IPS-18a (cell line): ENCODE measurements at regions not wholly inside any gene's neighbourhood (a gene's known extent, or its start where the extent isn't known, plus 50 kb on each side); places are given as distances from the start of the nearest gene placed in this dataset.

Experiments used
- H3K27ac ChIP-seq: one replicate; pipeline ENCODE4 v1.5.1; 2013; ENCODE audit warnings: low read length
- H3K27me3 ChIP-seq: one replicate; pipeline ENCODE4 v1.6.1; 2013; ENCODE audit warnings: mild to moderate bottlenecking, low read length; ENCODE audit not compliant: control insufficient read depth, insufficient read depth
- H3K36me3 ChIP-seq: one replicate; pipeline ENCODE4 v1.6.1; 2013; ENCODE audit warnings: low read depth, low read length; ENCODE audit not compliant: control insufficient read depth
- H3K4me1 ChIP-seq: one replicate; pipeline ENCODE4 v1.6.1; 2013; ENCODE audit warnings: low read depth, low read length; ENCODE audit not compliant: control insufficient read depth
- H3K4me3 ChIP-seq: one replicate; pipeline ENCODE4 v1.5.1; 2013; ENCODE audit warnings: low read length
- H3K9ac ChIP-seq: one replicate; pipeline ENCODE4 v1.6.1; 2013; ENCODE audit warnings: mild to moderate bottlenecking, low read length, moderate library complexity
- H3K9me3 ChIP-seq: one replicate; pipeline ENCODE4 v1.6.1; 2013; ENCODE audit warnings: low read depth, low read length; ENCODE audit not compliant: control insufficient read depth

DNA sequence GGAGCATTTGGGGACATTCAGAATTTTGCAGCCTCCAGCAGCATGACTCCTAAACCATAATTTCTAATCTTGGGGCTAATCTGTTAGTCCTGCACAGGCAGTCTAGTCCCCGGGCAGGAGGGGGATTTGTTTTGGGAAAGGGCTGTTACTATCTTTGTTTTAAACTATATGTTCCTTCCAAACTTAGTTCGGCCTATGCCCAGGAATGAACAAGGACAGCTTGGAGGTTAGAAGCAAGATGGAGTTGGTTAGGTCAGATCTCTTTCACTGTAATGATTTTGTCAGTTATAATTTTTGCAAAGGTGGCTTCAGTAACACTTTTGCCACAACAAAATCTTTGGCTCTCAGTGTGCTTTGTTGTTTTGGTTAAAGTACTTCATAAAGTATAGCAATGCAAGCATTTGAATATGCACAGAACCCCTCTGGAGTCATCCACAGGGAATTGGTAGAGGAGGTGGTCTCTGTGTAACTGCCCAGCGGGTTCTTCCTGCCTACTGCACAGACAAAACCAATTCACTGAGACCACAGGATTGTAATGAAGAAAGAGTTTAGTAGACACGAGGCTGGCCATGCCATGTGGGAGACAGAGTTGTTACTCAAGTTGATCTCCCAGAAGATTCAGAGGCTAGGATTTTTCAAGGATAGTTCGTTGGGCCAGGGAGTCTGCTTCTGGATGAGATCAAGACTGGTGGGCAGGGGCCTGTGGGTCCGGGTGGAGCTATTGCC lies 224.1 kb upstream of the MYLIP start:
- peaks cover 52% of the 10 kb centered on the region for H3K4me1 ChIP-seq
- no peaks in the 10 kb centered on the region for H3K27me3 ChIP-seq
- no peaks in the 10 kb centered on the region for H3K36me3 ChIP-seq
- H3K9ac ChIP-seq: no peak overlapping the region
- no peak overlapping the region for H3K4me3 ChIP-seq
- no peak overlapping the region for H3K27ac ChIP-seq
- no peaks in the 10 kb centered on the region for H3K9me3 ChIP-seq

- Histone ChIP-seq H3K27me3 (no peaks in the 10 kb centered on the region), H3K9ac (no peak overlapping the region), H3K4me1 (peaks cover 41% of the 10 kb centered on the region), H3K36me3 (no peaks in the 10 kb centered on the region), H3K27ac (no peak overlapping the region), H3K4me3 (no peak overlapping the region), H3K9me3 (no peaks in the 10 kb centered on the region)
Observed at GRCh38 chr6:15901141-15902115, 227.5 kb upstream of the MYLIP start.

GRCh38 chr6:15898693-15899092 lies 230.2 kb upstream of the MYLIP start:
- H3K4me1 ChIP-seq: peaks cover 39% of the 10 kb centered on the region
- H3K4me3 ChIP-seq: no peak overlapping the region
- no peaks in the 10 kb centered on the region for H3K36me3 ChIP-seq
- H3K9ac ChIP-seq: no peak overlapping the region
- H3K9me3 ChIP-seq: no peaks in the 10 kb centered on the region
- no peak overlapping the region for H3K27ac ChIP-seq
- no peaks in the 10 kb centered on the region for H3K27me3 ChIP-seq

DNA sequence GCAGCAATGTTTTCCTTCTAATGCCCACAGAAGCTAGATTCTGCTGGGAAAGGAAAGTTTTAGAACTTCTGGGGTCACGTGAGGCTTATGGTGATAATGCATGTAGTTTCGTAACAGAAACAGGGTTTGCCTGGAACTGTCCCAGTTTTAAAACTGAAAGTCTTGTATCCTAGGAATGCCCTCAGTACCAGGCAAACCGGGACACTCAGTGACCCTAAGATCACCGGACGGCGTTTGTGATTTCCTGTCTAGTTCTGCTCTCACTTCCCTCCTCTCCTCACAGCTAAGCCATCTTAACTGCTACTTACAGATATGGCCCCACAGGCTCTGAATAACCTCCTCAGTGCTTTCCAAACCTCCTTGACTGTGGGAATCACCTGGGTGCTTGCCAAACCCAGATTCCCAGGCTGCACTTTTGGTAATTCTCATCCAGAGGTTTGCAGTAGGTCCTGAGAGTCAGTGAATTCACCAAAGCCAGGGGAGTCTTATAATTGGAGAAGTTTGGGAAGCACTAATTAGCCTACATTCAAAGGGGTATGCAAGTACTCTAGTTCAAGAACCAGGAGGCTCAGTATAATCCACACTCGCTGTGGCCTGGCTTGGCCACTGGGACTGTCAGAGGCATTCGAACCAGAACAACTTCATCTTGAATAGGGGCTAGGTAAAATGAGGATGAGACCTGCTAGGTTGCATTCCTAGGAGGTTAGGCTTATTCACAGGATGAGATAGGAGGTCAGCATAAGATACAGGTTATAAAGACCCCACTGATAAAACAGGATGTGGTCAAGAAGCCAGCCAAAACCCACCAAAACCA lies 231.6 kb upstream of the MYLIP start:
- H3K27me3 ChIP-seq: no peaks in the 10 kb centered on the region
- H3K9ac ChIP-seq: no peak overlapping the region
- peaks cover 39% of the 10 kb centered on the region for H3K4me1 ChIP-seq
- no peaks in the 10 kb centered on the region for H3K9me3 ChIP-seq
- no peak overlapping the region for H3K27ac ChIP-seq
- H3K36me3 ChIP-seq: no peaks in the 10 kb centered on the region
- no peak overlapping the region for H3K4me3 ChIP-seq

DNA sequence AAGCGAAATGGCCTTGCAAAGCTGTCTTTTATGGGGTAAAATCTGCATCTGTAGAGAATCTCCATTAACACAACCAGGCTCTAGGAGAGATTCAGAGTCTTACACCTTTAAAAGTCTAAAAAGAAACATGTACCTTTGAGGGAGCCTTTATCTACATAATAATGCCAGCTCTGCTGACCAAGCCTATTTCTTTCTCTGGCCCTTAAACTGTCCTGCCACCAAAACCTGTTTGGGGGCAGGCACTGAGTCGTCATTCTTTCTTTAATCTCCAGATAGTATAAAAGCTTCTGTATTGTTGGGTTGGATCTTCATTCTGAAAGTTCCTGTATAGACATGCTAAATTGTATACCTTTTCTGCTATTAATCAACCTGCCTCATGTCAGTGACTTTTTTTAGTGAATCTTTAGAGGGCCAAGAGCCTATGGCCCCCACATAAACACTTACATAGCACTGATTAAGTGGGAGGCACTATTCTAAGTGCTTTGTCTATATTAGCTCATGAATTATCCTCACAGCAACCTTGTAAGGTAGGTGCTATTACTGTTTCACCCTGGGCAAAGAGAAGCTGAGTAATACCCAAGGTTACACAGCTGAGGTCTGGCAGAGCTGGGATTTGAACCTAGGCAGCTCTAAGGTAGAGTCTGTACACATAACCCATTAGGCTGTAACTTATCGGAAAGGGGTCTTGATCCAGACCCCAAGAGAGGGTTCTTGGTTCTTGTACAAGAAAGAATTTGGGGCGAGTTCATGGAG lies 232.3 kb upstream of the DTNBP1 start:
- peak overlapping the region; percentile 55 for H3K9ac ChIP-seq
- no peaks in the 10 kb centered on the region for H3K9me3 ChIP-seq
- H3K27ac ChIP-seq: peak overlapping the region; percentile 89
- H3K36me3 ChIP-seq: no peaks in the 10 kb centered on the region
- H3K27me3 ChIP-seq: no peaks in the 10 kb centered on the region
- peaks cover 34% of the 10 kb centered on the region for H3K4me1 ChIP-seq
- H3K4me3 ChIP-seq: peak overlapping the region; percentile 39

GRCh38 chr6:15893556-15894253 lies 230.9 kb upstream of the DTNBP1 start:
- Histone ChIP-seq H3K27me3 (no peaks in the 10 kb centered on the region), H3K9me3 (no peaks in the 10 kb centered on the region), H3K27ac (peak overlapping the region; percentile 72), H3K9ac (peak overlapping the region; percentile 55), H3K36me3 (no peaks in the 10 kb centered on the region), H3K4me3 (peak overlapping the region; percentile 15), H3K4me1 (peaks cover 34% of the 10 kb centered on the region)

DNA sequence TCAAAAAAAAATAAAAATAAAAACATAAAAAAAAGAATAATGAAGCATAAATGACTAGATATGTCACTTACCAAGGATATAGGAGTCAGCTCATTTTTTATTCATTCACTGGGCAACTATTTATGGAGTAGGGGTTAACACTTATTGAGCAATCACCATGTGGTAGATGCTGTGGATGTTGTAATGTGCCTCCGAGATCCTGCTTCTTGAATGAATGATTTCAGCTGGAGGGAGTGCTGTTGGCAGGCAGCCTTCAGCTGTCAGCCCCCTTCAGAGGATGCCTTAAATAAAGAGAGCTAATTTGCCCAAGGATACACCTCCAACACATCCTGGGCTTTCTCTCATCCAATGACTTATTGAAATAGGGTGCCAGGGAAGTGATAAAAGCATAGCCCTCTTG lies 229.5 kb upstream of the DTNBP1 start:
- no peak overlapping the region for H3K27ac ChIP-seq
- peaks cover 28% of the 10 kb centered on the region for H3K4me1 ChIP-seq
- no peak overlapping the region for H3K4me3 ChIP-seq
- no peak overlapping the region for H3K9ac ChIP-seq
- H3K27me3 ChIP-seq: no peaks in the 10 kb centered on the region
- H3K36me3 ChIP-seq: no peaks in the 10 kb centered on the region
- H3K9me3 ChIP-seq: no peaks in the 10 kb centered on the region

- H3K9me3 ChIP-seq: no peaks in the 10 kb centered on the region
- H3K4me3 ChIP-seq: no peak overlapping the region
- H3K9ac ChIP-seq: no peak overlapping the region
- H3K36me3 ChIP-seq: no peaks in the 10 kb centered on the region
- no peaks in the 10 kb centered on the region for H3K27me3 ChIP-seq
- H3K27ac ChIP-seq: no peak overlapping the region
- H3K4me1 ChIP-seq: peaks cover 3% of the 10 kb centered on the region
Observed at GRCh38 chr6:15888798-15889772, 226.3 kb upstream of the DTNBP1 start.

- Histone ChIP-seq H3K27ac (no peak overlapping the region), H3K36me3 (no peaks in the 10 kb centered on the region)
Observed at GRCh38 chr6:15887491-15888461, 224.9 kb upstream of the DTNBP1 start.

More at GRCh38 chr6:15887491-15888461, 224.9 kb upstream of the DTNBP1 start:
- Histone ChIP-seq H3K27me3 (no peaks in the 10 kb centered on the region), H3K9me3 (no peaks in the 10 kb centered on the region), H3K4me1 (no peaks in the 10 kb centered on the region), H3K9ac (no peak overlapping the region), H3K4me3 (no peak overlapping the region)
